WTC11 (cell line): ENCODE measurements at regions not wholly inside any gene's neighbourhood (a gene's known extent, or its start where the extent isn't known, plus 50 kb on each side); places are given as distances from the start of the nearest gene placed in this dataset.

Experiments used
- ATAC-seq: fragments of 200-7000 bp; cut with Tn5 transposase; 2 replicates; pipeline ENCODE4 v1.10.0; 2021; ENCODE audit warnings: mild to moderate bottlenecking, moderate library complexity
- CTCF ChIA-PET: fragments of 300-600 bp; sonication (Branson Sonifier 250); formaldehyde crosslinking; loops from one replicate; lab custom pipeline; 2021; ENCODE audit warnings: antibody characterized with exemption; lab: Charles Lee
- POLR2A ChIA-PET: fragments of 350-600 bp; sonication (Branson Sonifier 250); formaldehyde crosslinking; loops from one replicate; lab custom pipeline; 2021; ENCODE audit warnings: antibody characterized with exemption; lab: Charles Lee
- DNase-seq: peaks from one replicate; pipeline ENCODE4 v3.0.0; 2021; ENCODE audit warnings: low spot score
- H3K27ac Mint-ChIP-seq: 2 replicates; pipeline ENCODE4 v1.8.0; 2021; ENCODE audit warnings: mixed read lengths
- H3K27me3 Mint-ChIP-seq: 2 replicates; pipeline ENCODE4 v1.8.0; 2021; ENCODE audit warnings: low read depth, mild to moderate bottlenecking, moderate library complexity, mixed read lengths
- H3K36me3 Mint-ChIP-seq: 2 replicates; pipeline ENCODE4 v1.8.0; 2021; ENCODE audit warnings: mixed read lengths
- H3K4me1 Mint-ChIP-seq: 2 replicates; pipeline ENCODE4 v1.8.0; 2022; ENCODE audit warnings: mixed read lengths
- H3K4me3 Mint-ChIP-seq: 2 replicates; pipeline ENCODE4 v1.8.0; 2021; ENCODE audit warnings: mild to moderate bottlenecking, moderate library complexity, mixed read lengths
- H3K9me3 Mint-ChIP-seq: 2 replicates; pipeline ENCODE4 v1.8.0; 2021; ENCODE audit warnings: mixed read lengths
- ELF4 ChIP-seq: sonication (generic); formaldehyde crosslinking; IDR thresholded peaks from 2 replicates; pipeline ENCODE4 v1.8.1; 2022; ENCODE audit warnings: low read depth, mild to moderate bottlenecking, moderate library complexity, missing genetic modification reagents
- FOXJ3 ChIP-seq: sonication (generic); formaldehyde crosslinking; IDR thresholded peaks from 2 replicates; pipeline ENCODE4 v1.9.0; 2021; ENCODE audit warnings: missing genetic modification reagents, mild to moderate bottlenecking, borderline replicate concordance
- HMGA2 ChIP-seq: fragments of 250-450 bp; sonication (Bioruptor Pico); IDR thresholded peaks from 2 replicates; pipeline ENCODE4 v1.4.0; 2021; ENCODE audit warnings: mild to moderate bottlenecking, moderate library complexity
- KAT7 ChIP-seq: sonication (generic); formaldehyde crosslinking; IDR thresholded peaks from 2 replicates; pipeline ENCODE4 v1.8.1; 2023; ENCODE audit warnings: missing genetic modification reagents, mild to moderate bottlenecking, borderline replicate concordance
- MYBL2 ChIP-seq: sonication (generic); formaldehyde crosslinking; IDR thresholded peaks from 2 replicates; pipeline ENCODE4 v1.8.1; 2023; ENCODE audit warnings: mild to moderate bottlenecking, moderate library complexity, missing genetic modification reagents
- RELA ChIP-seq: sonication (generic); formaldehyde crosslinking; IDR thresholded peaks from 2 replicates; pipeline ENCODE4 v1.8.1; 2022; ENCODE audit warnings: missing genetic modification reagents, mild to moderate bottlenecking, borderline replicate concordance
- SMAD4 ChIP-seq: sonication (generic); formaldehyde crosslinking; IDR thresholded peaks from 2 replicates; pipeline ENCODE4 v1.8.0; 2022; ENCODE audit warnings: mild to moderate bottlenecking, missing genetic modification reagents
- TCF7 ChIP-seq: sonication (generic); formaldehyde crosslinking; IDR thresholded peaks from 2 replicates; pipeline ENCODE4 v1.8.0; 2022; ENCODE audit warnings: mild to moderate bottlenecking, low read depth, missing genetic modification reagents, moderate library complexity
- TEAD4 ChIP-seq: sonication (generic); formaldehyde crosslinking; IDR thresholded peaks from 2 replicates; pipeline ENCODE4 v1.8.0; 2022; ENCODE audit warnings: mild to moderate bottlenecking, missing genetic modification reagents
- TF ChIP-seq, protein P1 (sequence below): sonication (generic); formaldehyde crosslinking; IDR thresholded peaks from 2 replicates; pipeline ENCODE4 v1.8.1; 2023; ENCODE audit warnings: mild to moderate bottlenecking, missing genetic modification reagents, moderate library complexity
- TF ChIP-seq, protein P2 (sequence below): sonication (generic); formaldehyde crosslinking; IDR thresholded peaks from 2 replicates; pipeline ENCODE4 v1.8.0; 2023; ENCODE audit warnings: missing genetic modification reagents, mild to moderate bottlenecking, borderline replicate concordance
- TF ChIP-seq, protein P3 (sequence below): sonication (generic); formaldehyde crosslinking; IDR thresholded peaks from 2 replicates; pipeline ENCODE4 v1.8.0; 2022; ENCODE audit warnings: missing genetic modification reagents
- TF ChIP-seq, protein P4 (sequence below): fragments of 250-450 bp; sonication (Bioruptor Pico); IDR thresholded peaks from 2 replicates; pipeline ENCODE4 v1.8.0; 2021; ENCODE audit warnings: mild to moderate bottlenecking
- TF ChIP-seq, protein P5 (sequence below): fragments of 250-450 bp; sonication (Bioruptor Pico); IDR thresholded peaks from 2 replicates; pipeline ENCODE4 v1.9.0; 2021; ENCODE audit warnings: moderate library complexity, mild to moderate bottlenecking, inconsistent platforms, borderline replicate concordance
- TF ChIP-seq, protein P6 (sequence below): sonication (generic); formaldehyde crosslinking; IDR thresholded peaks from 2 replicates; pipeline ENCODE4 v1.8.1; 2023; ENCODE audit warnings: mild to moderate bottlenecking, moderate library complexity, missing genetic modification reagents
- TF ChIP-seq, protein P7 (sequence below): fragments of 250-450 bp; sonication (Bioruptor Pico); conservative IDR thresholded peaks from 2 replicates; pipeline ENCODE4 v1.9.0; 2021; ENCODE audit warnings: mild to moderate bottlenecking
- TF ChIP-seq, protein P8 (sequence below): sonication (generic); formaldehyde crosslinking; IDR thresholded peaks from 2 replicates; pipeline ENCODE4 v1.8.1; 2023; ENCODE audit warnings: mild to moderate bottlenecking, missing genetic modification reagents, moderate library complexity

DNA sequence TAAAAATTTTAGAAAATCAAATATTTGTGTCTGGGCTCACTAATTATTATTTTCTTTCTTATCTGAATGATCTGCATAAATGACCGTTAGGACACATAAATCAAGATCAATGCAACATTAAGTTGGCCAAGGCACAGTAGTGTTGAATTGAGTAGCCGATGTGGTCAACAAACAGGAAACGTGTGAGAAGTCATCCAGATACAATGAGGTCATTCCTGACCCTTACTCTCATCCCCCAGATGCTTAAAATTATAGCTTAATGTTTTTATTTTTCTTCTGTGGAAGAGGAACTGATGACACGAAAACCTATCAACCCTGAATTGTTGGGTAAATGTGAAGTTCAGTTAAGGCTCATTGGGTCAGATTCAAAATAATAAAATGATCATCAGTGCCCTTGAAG is 222.9 kb downstream of the RFC3 start (continued):
- TF ChIP-seq, protein P1, sequence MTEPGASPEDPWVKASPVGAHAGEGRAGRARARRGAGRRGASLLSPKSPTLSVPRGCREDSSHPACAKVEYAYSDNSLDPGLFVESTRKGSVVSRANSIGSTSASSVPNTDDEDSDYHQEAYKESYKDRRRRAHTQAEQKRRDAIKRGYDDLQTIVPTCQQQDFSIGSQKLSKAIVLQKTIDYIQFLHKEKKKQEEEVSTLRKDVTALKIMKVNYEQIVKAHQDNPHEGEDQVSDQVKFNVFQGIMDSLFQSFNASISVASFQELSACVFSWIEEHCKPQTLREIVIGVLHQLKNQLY (CRISPR knock-in tag), result no peak
- TF ChIP-seq MYBL2 (CRISPR knock-in tag), result no peak
- TF ChIP-seq, all 79 proteins: peak for 0

DNA sequence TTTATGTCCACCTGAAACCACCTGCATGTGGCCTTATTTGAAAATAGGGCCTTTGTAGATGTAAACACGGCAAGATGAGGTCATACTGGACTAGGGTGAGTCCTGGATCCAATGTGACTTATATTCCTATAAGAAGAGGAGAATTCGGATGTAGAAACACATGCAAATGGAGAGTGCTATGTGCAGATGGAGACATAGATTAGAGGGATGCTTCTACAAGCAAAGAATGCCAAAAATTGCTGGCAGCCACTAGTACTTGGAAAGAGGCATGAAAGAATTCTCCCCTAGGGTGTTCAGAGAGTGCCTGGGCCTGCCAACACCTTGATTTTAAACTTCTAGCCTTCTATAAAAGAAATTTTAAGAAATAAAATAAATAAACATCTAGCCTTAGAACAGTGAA is 226.1 kb downstream of the RFC3 start:
- TF ChIP-seq FOXJ3 (CRISPR knock-in tag), result no peak
- no peak for TF ChIP-seq KAT7
- no peak for TF ChIP-seq SMAD4 (CRISPR knock-in tag)
- TF ChIP-seq, protein P2, sequence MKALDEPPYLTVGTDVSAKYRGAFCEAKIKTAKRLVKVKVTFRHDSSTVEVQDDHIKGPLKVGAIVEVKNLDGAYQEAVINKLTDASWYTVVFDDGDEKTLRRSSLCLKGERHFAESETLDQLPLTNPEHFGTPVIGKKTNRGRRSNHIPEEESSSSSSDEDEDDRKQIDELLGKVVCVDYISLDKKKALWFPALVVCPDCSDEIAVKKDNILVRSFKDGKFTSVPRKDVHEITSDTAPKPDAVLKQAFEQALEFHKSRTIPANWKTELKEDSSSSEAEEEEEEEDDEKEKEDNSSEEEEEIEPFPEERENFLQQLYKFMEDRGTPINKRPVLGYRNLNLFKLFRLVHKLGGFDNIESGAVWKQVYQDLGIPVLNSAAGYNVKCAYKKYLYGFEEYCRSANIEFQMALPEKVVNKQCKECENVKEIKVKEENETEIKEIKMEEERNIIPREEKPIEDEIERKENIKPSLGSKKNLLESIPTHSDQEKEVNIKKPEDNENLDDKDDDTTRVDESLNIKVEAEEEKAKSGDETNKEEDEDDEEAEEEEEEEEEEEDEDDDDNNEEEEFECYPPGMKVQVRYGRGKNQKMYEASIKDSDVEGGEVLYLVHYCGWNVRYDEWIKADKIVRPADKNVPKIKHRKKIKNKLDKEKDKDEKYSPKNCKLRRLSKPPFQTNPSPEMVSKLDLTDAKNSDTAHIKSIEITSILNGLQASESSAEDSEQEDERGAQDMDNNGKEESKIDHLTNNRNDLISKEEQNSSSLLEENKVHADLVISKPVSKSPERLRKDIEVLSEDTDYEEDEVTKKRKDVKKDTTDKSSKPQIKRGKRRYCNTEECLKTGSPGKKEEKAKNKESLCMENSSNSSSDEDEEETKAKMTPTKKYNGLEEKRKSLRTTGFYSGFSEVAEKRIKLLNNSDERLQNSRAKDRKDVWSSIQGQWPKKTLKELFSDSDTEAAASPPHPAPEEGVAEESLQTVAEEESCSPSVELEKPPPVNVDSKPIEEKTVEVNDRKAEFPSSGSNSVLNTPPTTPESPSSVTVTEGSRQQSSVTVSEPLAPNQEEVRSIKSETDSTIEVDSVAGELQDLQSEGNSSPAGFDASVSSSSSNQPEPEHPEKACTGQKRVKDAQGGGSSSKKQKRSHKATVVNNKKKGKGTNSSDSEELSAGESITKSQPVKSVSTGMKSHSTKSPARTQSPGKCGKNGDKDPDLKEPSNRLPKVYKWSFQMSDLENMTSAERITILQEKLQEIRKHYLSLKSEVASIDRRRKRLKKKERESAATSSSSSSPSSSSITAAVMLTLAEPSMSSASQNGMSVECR (CRISPR knock-in tag), result no peak
- TF ChIP-seq, protein P3, sequence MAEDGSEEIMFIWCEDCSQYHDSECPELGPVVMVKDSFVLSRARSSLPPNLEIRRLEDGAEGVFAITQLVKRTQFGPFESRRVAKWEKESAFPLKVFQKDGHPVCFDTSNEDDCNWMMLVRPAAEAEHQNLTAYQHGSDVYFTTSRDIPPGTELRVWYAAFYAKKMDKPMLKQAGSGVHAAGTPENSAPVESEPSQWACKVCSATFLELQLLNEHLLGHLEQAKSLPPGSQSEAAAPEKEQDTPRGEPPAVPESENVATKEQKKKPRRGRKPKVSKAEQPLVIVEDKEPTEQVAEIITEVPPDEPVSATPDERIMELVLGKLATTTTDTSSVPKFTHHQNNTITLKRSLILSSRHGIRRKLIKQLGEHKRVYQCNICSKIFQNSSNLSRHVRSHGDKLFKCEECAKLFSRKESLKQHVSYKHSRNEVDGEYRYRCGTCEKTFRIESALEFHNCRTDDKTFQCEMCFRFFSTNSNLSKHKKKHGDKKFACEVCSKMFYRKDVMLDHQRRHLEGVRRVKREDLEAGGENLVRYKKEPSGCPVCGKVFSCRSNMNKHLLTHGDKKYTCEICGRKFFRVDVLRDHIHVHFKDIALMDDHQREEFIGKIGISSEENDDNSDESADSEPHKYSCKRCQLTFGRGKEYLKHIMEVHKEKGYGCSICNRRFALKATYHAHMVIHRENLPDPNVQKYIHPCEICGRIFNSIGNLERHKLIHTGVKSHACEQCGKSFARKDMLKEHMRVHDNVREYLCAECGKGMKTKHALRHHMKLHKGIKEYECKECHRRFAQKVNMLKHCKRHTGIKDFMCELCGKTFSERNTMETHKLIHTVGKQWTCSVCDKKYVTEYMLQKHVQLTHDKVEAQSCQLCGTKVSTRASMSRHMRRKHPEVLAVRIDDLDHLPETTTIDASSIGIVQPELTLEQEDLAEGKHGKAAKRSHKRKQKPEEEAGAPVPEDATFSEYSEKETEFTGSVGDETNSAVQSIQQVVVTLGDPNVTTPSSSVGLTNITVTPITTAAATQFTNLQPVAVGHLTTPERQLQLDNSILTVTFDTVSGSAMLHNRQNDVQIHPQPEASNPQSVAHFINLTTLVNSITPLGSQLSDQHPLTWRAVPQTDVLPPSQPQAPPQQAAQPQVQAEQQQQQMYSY (CRISPR knock-in tag), result no peak
- TF ChIP-seq TCF7 (CRISPR knock-in tag), result no peak
- no peak for TF ChIP-seq HMGA2 (CRISPR knock-in tag)
- TF ChIP-seq, protein P4, sequence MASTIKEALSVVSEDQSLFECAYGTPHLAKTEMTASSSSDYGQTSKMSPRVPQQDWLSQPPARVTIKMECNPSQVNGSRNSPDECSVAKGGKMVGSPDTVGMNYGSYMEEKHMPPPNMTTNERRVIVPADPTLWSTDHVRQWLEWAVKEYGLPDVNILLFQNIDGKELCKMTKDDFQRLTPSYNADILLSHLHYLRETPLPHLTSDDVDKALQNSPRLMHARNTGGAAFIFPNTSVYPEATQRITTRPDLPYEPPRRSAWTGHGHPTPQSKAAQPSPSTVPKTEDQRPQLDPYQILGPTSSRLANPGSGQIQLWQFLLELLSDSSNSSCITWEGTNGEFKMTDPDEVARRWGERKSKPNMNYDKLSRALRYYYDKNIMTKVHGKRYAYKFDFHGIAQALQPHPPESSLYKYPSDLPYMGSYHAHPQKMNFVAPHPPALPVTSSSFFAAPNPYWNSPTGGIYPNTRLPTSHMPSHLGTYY (CRISPR knock-in tag), result no peak
- TF ChIP-seq, protein P5, sequence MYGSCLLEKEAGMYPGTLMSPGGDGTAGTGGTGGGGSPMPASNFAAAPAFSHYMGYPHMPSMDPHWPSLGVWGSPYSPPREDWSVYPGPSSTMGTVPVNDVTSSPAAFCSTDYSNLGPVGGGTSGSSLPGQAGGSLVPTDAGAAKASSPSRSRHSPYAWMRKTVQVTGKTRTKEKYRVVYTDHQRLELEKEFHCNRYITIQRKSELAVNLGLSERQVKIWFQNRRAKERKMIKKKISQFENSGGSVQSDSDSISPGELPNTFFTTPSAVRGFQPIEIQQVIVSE (CRISPR knock-in tag), result no peak
- TF ChIP-seq, protein P6, sequence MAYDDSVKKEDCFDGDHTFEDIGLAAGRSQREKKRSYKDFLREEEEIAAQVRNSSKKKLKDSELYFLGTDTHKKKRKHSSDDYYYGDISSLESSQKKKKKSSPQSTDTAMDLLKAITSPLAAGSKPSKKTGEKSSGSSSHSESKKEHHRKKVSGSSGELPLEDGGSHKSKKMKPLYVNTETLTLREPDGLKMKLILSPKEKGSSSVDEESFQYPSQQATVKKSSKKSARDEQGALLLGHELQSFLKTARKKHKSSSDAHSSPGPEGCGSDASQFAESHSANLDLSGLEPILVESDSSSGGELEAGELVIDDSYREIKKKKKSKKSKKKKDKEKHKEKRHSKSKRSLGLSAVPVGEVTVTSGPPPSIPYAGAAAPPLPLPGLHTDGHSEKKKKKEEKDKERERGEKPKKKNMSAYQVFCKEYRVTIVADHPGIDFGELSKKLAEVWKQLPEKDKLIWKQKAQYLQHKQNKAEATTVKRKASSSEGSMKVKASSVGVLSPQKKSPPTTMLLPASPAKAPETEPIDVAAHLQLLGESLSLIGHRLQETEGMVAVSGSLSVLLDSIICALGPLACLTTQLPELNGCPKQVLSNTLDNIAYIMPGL, result no peak
- TF ChIP-seq, protein P7, sequence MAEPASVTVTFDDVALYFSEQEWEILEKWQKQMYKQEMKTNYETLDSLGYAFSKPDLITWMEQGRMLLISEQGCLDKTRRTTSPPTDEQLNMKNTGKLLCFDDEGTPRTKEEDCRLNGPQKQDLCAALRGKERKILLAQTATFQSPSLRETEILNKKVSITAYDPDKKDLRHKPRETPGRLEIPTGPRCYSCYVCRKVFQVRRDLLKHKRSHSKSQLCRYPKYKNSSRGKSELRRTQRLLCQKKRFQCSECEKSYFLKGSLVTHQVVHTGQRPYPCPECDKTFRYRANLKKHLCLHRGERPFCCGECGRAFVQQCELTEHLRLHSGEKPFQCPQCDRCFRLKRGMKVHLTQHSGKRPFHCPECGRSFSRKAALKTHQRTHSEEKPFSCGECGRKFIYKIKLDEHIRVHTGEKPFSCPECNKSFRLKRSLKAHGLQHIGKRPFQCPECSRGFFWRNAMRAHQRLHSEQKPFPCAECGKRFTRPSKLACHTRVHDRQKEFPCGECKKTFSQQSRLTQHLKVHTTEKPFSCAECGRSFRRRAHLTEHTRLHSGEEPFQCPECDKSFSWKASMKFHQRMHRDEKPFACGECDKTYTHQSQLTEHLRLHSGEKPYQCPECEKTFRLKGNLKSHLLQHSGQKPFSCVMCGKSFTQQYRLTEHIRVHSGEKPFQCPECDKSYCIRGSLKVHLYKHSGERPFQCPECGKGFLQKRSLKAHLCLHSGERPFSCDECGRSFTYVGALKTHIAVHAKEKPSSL (CRISPR knock-in tag), result no peak
- TF ChIP-seq RELA (CRISPR knock-in tag), result no peak
- TF ChIP-seq ELF4 (CRISPR knock-in tag), result no peak
- TF ChIP-seq, protein P8, sequence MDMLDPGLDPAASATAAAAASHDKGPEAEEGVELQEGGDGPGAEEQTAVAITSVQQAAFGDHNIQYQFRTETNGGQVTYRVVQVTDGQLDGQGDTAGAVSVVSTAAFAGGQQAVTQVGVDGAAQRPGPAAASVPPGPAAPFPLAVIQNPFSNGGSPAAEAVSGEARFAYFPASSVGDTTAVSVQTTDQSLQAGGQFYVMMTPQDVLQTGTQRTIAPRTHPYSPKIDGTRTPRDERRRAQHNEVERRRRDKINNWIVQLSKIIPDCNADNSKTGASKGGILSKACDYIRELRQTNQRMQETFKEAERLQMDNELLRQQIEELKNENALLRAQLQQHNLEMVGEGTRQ (CRISPR knock-in tag), result no peak
- no peak for TF ChIP-seq TEAD4 (CRISPR knock-in tag)
- Mint-ChIP-seq H3K27me3 (no peaks in the 10 kb centered on the region), H3K36me3 (no peaks in the 10 kb centered on the region), H3K27ac (no peak overlapping the region), H3K4me1 (peaks cover under 1% of the 10 kb centered on the region), H3K4me3 (no peak overlapping the region), H3K9me3 (peaks cover 23% of the 10 kb centered on the region)
- CTCF ChIA-PET, result no interaction called here
- POLR2A ChIA-PET, result no interaction called here
- ATAC-seq (no peak), DNase-seq (no peak)
